ENCODE measurements at regions not wholly inside any gene's neighbourhood (a gene's known extent, or its start where the extent isn't known, plus 50 kb on each side); places are given as distances from the start of the nearest gene placed in this dataset.

DNA sequence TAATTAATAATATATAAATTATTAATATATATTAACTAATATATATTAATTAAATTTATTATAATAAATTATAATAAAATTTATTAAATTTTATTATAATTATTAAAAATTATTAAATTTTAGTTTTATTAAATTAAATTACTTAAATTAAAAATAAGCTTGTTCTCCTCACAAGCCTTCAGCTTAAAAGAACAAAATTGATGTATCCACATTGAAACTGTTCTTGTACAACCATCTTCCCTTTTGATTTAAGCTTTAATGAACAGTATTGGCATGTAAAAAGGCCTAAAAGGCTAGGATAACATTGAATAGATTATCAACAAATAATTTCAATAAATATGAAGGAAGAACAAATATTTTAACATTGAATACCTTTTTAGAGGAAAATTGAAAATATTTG, 62.4 kb upstream of the XIRP2 start (continued):
- TF ChIP-seq, protein P1, sequence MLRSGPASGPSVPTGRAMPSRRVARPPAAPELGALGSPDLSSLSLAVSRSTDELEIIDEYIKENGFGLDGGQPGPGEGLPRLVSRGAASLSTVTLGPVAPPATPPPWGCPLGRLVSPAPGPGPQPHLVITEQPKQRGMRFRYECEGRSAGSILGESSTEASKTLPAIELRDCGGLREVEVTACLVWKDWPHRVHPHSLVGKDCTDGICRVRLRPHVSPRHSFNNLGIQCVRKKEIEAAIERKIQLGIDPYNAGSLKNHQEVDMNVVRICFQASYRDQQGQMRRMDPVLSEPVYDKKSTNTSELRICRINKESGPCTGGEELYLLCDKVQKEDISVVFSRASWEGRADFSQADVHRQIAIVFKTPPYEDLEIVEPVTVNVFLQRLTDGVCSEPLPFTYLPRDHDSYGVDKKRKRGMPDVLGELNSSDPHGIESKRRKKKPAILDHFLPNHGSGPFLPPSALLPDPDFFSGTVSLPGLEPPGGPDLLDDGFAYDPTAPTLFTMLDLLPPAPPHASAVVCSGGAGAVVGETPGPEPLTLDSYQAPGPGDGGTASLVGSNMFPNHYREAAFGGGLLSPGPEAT (IDR thresholded peaks at IDR 0.05; ENCODE audit: low read depth), result no peak
- TF ChIP-seq TCF3 (IDR thresholded peaks at IDR 0.05; ENCODE audit: borderline replicate concordance, insufficient read depth, low read depth, low read length) (no peak), TAF1 (IDR thresholded peaks at IDR 0.05; ENCODE audit: borderline replicate concordance, low read depth, low read length) (no peak), MYB (IDR thresholded peaks at IDR 0.05; ENCODE audit: borderline replicate concordance, low read depth, low read length) (no peak), NR2C2 (IDR thresholded peaks at IDR 0.05; ENCODE audit: borderline replicate concordance, control insufficient read depth, insufficient read length, low read depth) (no peak), YBX1 (IDR thresholded peaks at IDR 0.05) (no peak), SIN3A (IDR thresholded peaks at IDR 0.05; ENCODE audit: low read depth, low read length) (no peak), LARP7 (IDR thresholded peaks at IDR 0.05) (no peak), NFIC (IDR thresholded peaks at IDR 0.05; ENCODE audit: low read depth, low read length) (no peak)

DNA sequence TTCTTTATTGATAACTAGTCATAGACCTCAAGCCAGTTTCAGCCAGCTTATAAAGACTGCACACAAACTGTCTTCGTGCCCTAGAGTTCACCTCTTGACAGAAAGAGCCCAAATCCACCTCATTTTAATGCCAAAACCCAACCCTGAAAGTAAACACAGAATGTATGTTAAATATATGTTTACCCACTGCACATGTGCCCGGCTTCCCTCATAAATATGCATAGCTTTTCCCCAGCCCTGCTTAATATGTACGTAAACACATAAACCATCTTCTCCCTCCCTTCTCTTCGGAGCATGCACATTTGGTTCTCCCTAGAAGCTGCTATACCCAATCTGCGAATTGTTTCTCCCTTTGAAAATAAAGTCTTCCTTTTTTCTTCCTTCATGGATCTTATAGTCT, 73.9 kb upstream of the XIRP2 start:
- ATAC-seq (no peak), FAIRE-seq (no peak), DNase-seq (ENCODE audit: low read depth, low spot score) (no peak)
- Histone ChIP-seq H3K4me2 (ENCODE audit: control insufficient read depth, insufficient read depth) (no peak overlapping the region), H3K4me1 (ENCODE audit: control insufficient read depth, insufficient read depth, low read length) (no peaks in the 10 kb centered on the region), H4K20me1 (ENCODE audit: control insufficient read depth, insufficient read depth) (no peaks in the 10 kb centered on the region), H3K27me3 (replicated peaks in 1 of 2; ENCODE audit: control insufficient read depth in 2 of 2, insufficient read depth in 2 of 2, low read length in 1 of 2) (no peaks in the 10 kb centered on the region), H3K4me3 (no peak overlapping the region), H2AFZ (ENCODE audit: control insufficient read depth, low read depth, low read length) (no peak overlapping the region), H3K36me3 (ENCODE audit: control insufficient read depth in 2 of 2, insufficient read depth in 2 of 2, low read length in 1 of 2) (no peaks in the 10 kb centered on the region), H3K79me2 (ENCODE audit: control insufficient read depth, insufficient read depth, low read length) (no peaks in the 10 kb centered on the region), H3K9me3 (replicated peaks; ENCODE audit: control insufficient read depth, insufficient read depth, low read length) (no peaks in the 10 kb centered on the region), H3K27ac (ENCODE audit: control insufficient read depth, insufficient read depth) (no peak overlapping the region), H3K9ac (ENCODE audit: control insufficient read depth, insufficient read depth, low read length) (no peak overlapping the region)
- RAD21 ChIA-PET (ENCODE audit: unreplicated experiment), result no interaction called here
- 30% methylated on average over 5 of the region's 5 CpGs for WGBS (ENCODE audit: insufficient coverage, insufficient replicate concordance, low lambda C conversion rate, missing lambda C conversion rate)
- SMC1A ChIA-PET (ENCODE audit: uncharacterized antibody, unreplicated experiment), result no interaction called here
- POLR2A ChIA-PET, result no interaction called here
- intact Hi-C loops (cut with micrococcal nuclease; ENCODE audit: unreplicated experiment) (no loop called here), in situ Hi-C loops (cut with MboI) (no loop called here)
- BruUV-seq (replicated peaks), result no TSS peak
- CTCF ChIA-PET, result no interaction called here
- TF ChIP-seq WRNIP1 (IDR thresholded peaks at IDR 0.05; ENCODE audit: borderline replicate concordance, low read depth, low read length) (no peak), NFXL1 (IDR thresholded peaks at IDR 0.05; ENCODE audit: borderline replicate concordance) (no peak), POLR2A (IDR thresholded peaks at IDR 0.05; ENCODE audit: low read depth, low read length) (no peak), RB1 (IDR thresholded peaks at IDR 0.05; ENCODE audit: borderline replicate concordance) (no peak), CEBPB (IDR thresholded peaks at IDR 0.05; ENCODE audit: borderline replicate concordance in 1 of 2, low read depth in 2 of 2, low read length in 2 of 2) (no peak), BACH1 (IDR thresholded peaks at IDR 0.05; ENCODE audit: borderline replicate concordance) (no peak), MTA3 (IDR thresholded peaks at IDR 0.05; ENCODE audit: borderline replicate concordance, low read length) (no peak), MTA2 (IDR thresholded peaks at IDR 0.05; ENCODE audit: low read depth) (no peak), POLR2AphosphoS2 (IDR thresholded peaks at IDR 0.05; ENCODE audit: low read depth, low read length) (no peak)
- TF ChIP-seq, protein P2, sequence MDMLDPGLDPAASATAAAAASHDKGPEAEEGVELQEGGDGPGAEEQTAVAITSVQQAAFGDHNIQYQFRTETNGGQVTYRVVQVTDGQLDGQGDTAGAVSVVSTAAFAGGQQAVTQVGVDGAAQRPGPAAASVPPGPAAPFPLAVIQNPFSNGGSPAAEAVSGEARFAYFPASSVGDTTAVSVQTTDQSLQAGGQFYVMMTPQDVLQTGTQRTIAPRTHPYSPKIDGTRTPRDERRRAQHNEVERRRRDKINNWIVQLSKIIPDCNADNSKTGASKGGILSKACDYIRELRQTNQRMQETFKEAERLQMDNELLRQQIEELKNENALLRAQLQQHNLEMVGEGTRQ (IDR thresholded peaks at IDR 0.05; ENCODE audit: borderline replicate concordance, low read depth, low read length), result no peak
- TF ChIP-seq, protein P3, sequence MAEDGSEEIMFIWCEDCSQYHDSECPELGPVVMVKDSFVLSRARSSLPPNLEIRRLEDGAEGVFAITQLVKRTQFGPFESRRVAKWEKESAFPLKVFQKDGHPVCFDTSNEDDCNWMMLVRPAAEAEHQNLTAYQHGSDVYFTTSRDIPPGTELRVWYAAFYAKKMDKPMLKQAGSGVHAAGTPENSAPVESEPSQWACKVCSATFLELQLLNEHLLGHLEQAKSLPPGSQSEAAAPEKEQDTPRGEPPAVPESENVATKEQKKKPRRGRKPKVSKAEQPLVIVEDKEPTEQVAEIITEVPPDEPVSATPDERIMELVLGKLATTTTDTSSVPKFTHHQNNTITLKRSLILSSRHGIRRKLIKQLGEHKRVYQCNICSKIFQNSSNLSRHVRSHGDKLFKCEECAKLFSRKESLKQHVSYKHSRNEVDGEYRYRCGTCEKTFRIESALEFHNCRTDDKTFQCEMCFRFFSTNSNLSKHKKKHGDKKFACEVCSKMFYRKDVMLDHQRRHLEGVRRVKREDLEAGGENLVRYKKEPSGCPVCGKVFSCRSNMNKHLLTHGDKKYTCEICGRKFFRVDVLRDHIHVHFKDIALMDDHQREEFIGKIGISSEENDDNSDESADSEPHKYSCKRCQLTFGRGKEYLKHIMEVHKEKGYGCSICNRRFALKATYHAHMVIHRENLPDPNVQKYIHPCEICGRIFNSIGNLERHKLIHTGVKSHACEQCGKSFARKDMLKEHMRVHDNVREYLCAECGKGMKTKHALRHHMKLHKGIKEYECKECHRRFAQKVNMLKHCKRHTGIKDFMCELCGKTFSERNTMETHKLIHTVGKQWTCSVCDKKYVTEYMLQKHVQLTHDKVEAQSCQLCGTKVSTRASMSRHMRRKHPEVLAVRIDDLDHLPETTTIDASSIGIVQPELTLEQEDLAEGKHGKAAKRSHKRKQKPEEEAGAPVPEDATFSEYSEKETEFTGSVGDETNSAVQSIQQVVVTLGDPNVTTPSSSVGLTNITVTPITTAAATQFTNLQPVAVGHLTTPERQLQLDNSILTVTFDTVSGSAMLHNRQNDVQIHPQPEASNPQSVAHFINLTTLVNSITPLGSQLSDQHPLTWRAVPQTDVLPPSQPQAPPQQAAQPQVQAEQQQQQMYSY (CRISPR knock-in tag; IDR thresholded peaks at IDR 0.05), result no peak
